ENCODE measurements at regions not wholly inside any gene's neighbourhood (a gene's known extent, or its start where the extent isn't known, plus 50 kb on each side); places are given as distances from the start of the nearest gene placed in this dataset.

DNA sequence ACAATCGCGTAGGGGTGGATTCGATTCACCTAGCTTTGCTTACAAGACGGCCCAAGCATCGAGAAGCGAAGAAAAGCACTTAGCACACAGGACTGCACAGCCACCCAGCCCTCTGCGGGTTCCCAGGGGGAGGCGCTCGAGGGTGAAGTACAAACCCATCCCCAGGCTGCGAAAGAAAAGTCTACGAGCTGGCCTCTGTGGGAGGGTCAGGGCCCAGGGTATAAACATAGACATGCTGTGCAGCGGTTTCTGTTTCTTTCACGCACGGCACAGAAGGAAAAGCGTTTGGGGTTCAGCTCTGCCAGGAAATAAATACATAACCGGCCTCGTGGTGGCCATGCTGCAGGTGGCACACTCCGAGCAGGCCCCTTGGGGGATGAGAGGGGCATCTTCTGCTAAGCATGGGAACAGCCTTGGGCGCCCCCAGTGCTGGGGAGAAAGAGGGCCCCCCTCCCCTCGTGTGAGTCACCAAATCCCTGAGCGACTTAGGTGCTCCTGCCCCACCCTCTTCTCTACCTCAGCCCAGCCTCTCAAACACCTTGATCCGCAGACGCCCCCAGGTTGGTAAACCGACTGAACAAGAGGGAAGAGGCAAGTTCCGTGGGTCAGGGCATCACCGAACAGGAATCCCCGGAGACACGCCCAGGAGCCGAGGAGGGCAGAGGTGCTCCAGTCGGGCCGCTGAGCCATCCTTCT, 91.6 kb upstream of the RIPOR2 start:
- no peak overlapping the region for H3K4me3 ChIP-seq (ENCODE audit: low read depth, low read length)
- H3K9ac ChIP-seq (ENCODE audit: low read depth, low read length), result no peak overlapping the region

DNA sequence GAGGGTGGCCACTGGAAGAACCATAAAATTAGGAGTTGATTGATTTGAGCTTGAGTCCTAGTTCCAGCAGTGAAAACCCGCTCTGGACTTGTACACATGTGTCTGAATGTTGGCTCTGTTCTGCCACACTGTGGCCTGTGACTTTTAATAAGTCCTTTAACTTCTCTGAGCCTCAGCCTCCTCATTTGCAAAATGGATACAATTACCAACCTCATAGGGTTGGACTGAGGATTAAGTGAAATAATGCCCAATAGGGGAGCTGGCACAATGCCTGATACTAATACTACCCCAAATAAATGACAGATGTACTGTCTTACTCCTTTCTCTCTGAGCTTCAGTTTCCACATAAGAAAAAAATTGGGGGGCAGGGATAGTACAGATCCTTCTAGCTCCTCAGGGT, 92.6 kb upstream of the RIPOR2 start:
- Histone ChIP-seq H3K4me3 (ENCODE audit: low read depth, low read length) (no peak overlapping the region), H3K9ac (ENCODE audit: low read depth, low read length) (no peak overlapping the region), H3K36me3 (ENCODE audit: control insufficient read depth, insufficient read depth, low read length) (no peaks in the 10 kb centered on the region), H3K27me3 (ENCODE audit: control insufficient read depth, insufficient read depth, low read length) (no peaks in the 10 kb centered on the region), H3K9me3 (ENCODE audit: control insufficient read depth, insufficient read depth, low read length) (no peaks in the 10 kb centered on the region), H3K4me1 (ENCODE audit: control insufficient read depth, insufficient read depth, low read length) (no peaks in the 10 kb centered on the region)

More for the DNA sequence above, 91.6 kb upstream of the RIPOR2 start:
- Histone ChIP-seq H3K36me3 (ENCODE audit: control insufficient read depth, insufficient read depth, low read length) (no peaks in the 10 kb centered on the region), H3K4me1 (ENCODE audit: control insufficient read depth, insufficient read depth, low read length) (no peaks in the 10 kb centered on the region), H3K27me3 (ENCODE audit: control insufficient read depth, insufficient read depth, low read length) (no peaks in the 10 kb centered on the region), H3K9me3 (ENCODE audit: control insufficient read depth, insufficient read depth, low read length) (no peaks in the 10 kb centered on the region)

DNA sequence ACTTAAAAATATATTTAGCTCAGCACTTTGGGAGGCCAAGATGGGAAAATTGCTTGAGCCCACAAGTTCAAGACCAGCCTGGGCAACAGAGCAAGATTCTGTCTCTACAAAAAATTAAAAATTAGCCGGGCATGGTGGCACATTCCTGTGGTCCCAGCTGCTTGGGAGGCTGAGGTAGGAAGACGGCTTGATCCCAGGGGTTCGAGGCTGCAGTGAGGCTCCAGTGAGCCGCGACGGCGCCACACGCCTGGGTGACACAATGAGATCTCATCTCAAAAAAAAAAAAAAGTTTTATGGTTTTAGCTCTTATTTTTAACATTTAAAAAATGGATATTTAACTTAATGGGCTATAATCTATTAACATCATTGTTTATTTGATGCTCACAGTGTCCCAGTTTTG, 97.2 kb upstream of the RIPOR2 start:
- no peaks in the 10 kb centered on the region for H3K4me1 ChIP-seq (ENCODE audit: control insufficient read depth, insufficient read depth, low read length)
- no peaks in the 10 kb centered on the region for H3K36me3 ChIP-seq (ENCODE audit: control insufficient read depth, insufficient read depth, low read length)
- H3K9ac ChIP-seq (ENCODE audit: low read depth, low read length), result no peak overlapping the region
- H3K9me3 ChIP-seq (ENCODE audit: control insufficient read depth, insufficient read depth, low read length), result no peaks in the 10 kb centered on the region
- H3K4me3 ChIP-seq (ENCODE audit: low read depth, low read length), result no peak overlapping the region
- H3K27me3 ChIP-seq (ENCODE audit: control insufficient read depth, insufficient read depth, low read length), result no peaks in the 10 kb centered on the region

DNA sequence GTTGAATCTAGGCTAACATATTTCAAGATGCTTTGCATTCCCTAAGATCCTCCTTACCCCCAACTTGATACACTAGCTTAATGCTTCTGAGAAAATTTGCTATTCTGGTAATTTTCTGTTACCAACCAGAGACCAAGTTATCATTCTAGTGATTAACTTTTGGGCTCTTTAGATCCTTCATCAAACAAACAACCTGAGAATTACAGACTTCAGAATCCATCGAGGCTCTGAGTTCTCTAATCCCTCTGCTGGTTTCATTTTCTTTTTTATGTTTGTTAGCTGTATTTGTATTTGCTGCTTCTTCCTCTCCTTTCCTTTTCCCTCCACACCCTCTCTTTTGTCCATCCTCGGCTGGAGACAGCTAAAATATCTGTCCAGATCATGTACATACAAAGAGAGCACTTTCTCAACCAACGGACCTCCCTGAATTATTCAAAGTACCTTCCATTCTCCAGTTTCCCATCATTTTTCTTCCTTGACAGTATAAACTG, 98.7 kb upstream of the RIPOR2 start:
- no peak overlapping the region for H3K4me3 ChIP-seq (ENCODE audit: low read depth, low read length)
- H3K9me3 ChIP-seq (ENCODE audit: control insufficient read depth, insufficient read depth, low read length), result no peaks in the 10 kb centered on the region
- no peaks in the 10 kb centered on the region for H3K27me3 ChIP-seq (ENCODE audit: control insufficient read depth, insufficient read depth, low read length)
- no peaks in the 10 kb centered on the region for H3K4me1 ChIP-seq (ENCODE audit: control insufficient read depth, insufficient read depth, low read length)
- no peak overlapping the region for H3K9ac ChIP-seq (ENCODE audit: low read depth, low read length)
- no peaks in the 10 kb centered on the region for H3K36me3 ChIP-seq (ENCODE audit: control insufficient read depth, insufficient read depth, low read length)

DNA sequence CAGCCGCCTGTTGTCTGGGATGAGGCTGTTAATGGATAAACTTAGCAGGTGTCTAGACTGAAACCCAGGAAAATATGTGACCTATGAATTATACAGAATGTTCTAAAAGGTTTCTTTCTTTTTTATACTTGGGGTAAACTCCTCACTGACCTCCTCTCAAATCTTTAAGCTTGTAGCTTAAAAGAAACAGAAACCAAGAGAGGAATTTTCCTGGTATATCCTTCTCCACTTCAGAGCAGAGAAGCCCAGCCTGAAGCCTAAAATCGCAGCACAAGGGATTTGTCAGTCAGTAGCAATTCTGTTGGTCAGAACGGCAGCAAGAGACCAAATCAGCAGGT, 99.4 kb upstream of the RIPOR2 start:
- no peak overlapping the region for H3K9ac ChIP-seq (ENCODE audit: low read depth, low read length)
- H3K4me1 ChIP-seq (ENCODE audit: control insufficient read depth, insufficient read depth, low read length), result no peaks in the 10 kb centered on the region
- H3K9me3 ChIP-seq (ENCODE audit: control insufficient read depth, insufficient read depth, low read length), result no peaks in the 10 kb centered on the region
- H3K36me3 ChIP-seq (ENCODE audit: control insufficient read depth, insufficient read depth, low read length), result no peaks in the 10 kb centered on the region
- H3K4me3 ChIP-seq (ENCODE audit: low read depth, low read length), result no peak overlapping the region
- no peaks in the 10 kb centered on the region for H3K27me3 ChIP-seq (ENCODE audit: control insufficient read depth, insufficient read depth, low read length)

DNA sequence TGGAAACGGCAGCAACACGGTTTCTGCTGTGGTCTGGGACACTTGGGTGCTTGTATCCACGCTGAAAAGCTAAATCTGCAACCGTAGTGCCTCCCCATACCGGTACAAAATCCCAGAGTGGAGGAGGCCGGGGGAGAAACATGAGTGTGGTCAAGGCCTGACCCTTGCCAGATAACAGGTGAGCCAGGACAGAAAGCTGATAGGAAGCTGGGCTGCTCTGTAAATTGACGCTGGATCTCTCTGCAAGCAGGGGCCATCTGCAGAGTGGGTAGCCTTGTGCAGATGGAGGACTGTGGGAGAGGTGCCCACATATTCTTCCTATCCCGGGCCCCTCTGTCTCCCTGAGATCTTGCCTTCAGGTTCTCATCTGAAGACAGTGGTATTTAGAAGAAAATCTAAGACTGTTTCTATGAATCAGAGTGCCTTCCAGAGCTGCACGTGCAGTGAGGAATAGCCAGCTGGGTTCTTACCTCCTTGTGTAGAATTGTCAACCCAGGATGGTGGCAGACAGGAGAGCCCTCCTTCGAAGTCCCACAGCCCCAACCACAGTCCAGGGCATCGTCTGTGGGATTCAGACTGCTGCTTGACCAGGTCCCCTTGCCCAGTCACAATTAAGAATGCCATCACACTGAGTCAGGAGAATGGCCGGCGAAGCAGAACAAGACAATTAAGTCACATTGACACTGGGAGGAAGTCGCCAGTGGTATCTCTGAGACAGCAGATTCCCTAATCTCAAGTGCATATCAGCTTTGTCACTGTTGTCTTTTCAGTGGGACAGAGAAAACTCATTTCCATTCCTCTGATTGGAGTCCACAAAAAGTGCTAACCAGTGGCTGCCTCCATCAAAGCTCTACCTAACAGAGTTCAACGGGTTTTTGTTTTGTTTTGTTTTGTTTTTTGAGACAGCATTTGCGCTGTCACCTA, 100.0 kb upstream of the RIPOR2 start:
- Histone ChIP-seq H3K9ac (ENCODE audit: low read depth, low read length) (no peak overlapping the region), H3K4me1 (ENCODE audit: control insufficient read depth, insufficient read depth, low read length) (no peaks in the 10 kb centered on the region), H3K9me3 (ENCODE audit: control insufficient read depth, insufficient read depth, low read length) (no peaks in the 10 kb centered on the region), H3K36me3 (ENCODE audit: control insufficient read depth, insufficient read depth, low read length) (no peaks in the 10 kb centered on the region), H3K27me3 (ENCODE audit: control insufficient read depth, insufficient read depth, low read length) (no peaks in the 10 kb centered on the region), H3K4me3 (ENCODE audit: low read depth, low read length) (no peak overlapping the region)

DNA sequence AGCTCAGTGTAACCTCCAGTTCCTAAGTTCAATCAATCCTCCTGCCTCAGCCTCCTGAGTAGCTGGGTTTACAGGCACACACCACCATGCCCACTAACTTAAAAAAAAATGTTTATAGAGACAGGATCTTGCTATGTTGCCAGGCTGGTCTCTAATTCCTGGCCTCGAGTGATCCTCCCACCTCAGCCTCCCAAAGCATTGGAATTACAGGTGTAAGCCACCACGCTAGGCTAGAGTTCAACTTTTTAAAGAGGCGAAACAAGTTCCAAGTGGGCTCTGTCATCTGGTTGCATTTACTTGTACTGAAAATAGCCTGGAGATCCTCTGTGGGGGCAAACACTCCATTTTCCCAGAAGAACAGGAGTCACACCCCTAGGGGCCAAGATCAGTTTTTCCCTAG, 100.7 kb upstream of the RIPOR2 start:
- no peak overlapping the region for H3K9ac ChIP-seq (ENCODE audit: low read depth, low read length)
- H3K27me3 ChIP-seq (ENCODE audit: control insufficient read depth, insufficient read depth, low read length), result no peaks in the 10 kb centered on the region
- no peaks in the 10 kb centered on the region for H3K9me3 ChIP-seq (ENCODE audit: control insufficient read depth, insufficient read depth, low read length)
- no peak overlapping the region for H3K4me3 ChIP-seq (ENCODE audit: low read depth, low read length)
- no peaks in the 10 kb centered on the region for H3K4me1 ChIP-seq (ENCODE audit: control insufficient read depth, insufficient read depth, low read length)
- H3K36me3 ChIP-seq (ENCODE audit: control insufficient read depth, insufficient read depth, low read length), result no peaks in the 10 kb centered on the region

DNA sequence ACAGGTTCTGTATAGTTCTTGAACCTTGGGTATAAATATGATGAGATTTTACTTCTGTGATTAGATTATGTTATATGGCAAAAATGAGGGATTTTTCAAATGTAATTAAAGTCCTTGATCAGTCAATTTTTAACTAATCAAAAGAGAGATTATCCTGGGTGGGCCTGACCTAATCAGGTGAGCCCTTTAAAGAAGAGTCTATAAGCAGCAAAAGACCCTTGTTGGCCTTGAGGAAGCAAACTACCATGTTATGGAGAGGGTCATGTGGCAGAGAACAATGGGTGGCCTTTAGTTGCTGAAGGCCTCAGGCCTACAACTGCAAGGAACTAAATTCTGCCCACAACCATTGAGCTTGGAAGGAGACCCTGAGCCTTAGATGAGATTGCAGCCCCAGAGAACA, 102.5 kb upstream of the RIPOR2 start:
- H3K4me3 ChIP-seq (ENCODE audit: low read depth, low read length), result no peak overlapping the region
- H3K9me3 ChIP-seq (ENCODE audit: control insufficient read depth, insufficient read depth, low read length), result no peaks in the 10 kb centered on the region
- H3K36me3 ChIP-seq (ENCODE audit: control insufficient read depth, insufficient read depth, low read length), result no peaks in the 10 kb centered on the region
- H3K9ac ChIP-seq (ENCODE audit: low read depth, low read length), result no peak overlapping the region
- no peaks in the 10 kb centered on the region for H3K4me1 ChIP-seq (ENCODE audit: control insufficient read depth, insufficient read depth, low read length)
- no peaks in the 10 kb centered on the region for H3K27me3 ChIP-seq (ENCODE audit: control insufficient read depth, insufficient read depth, low read length)

DNA sequence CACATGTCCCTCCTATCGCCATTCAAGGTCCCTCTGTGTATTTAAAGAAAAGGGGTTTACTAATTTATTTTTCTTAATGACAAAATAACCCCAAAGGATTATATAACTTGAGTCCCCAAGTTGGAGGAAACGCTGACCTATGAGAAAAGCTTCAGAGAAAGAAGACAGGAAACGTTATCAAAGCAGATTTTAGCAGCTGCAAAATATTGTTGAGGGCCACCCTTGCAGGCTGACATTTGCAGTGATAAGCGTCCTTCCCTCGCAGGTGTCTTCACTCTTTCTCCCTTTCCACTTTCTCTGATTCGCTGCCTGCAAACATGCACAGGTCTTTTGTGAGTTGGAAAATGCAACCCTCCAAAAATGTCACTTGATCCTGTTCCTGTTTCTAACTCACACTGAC, 103.2 kb upstream of the RIPOR2 start:
- Histone ChIP-seq H3K9ac (ENCODE audit: low read depth, low read length) (no peak overlapping the region), H3K4me3 (ENCODE audit: low read depth, low read length) (no peak overlapping the region), H3K36me3 (ENCODE audit: control insufficient read depth, insufficient read depth, low read length) (no peaks in the 10 kb centered on the region), H3K27me3 (ENCODE audit: control insufficient read depth, insufficient read depth, low read length) (no peaks in the 10 kb centered on the region), H3K4me1 (ENCODE audit: control insufficient read depth, insufficient read depth, low read length) (no peaks in the 10 kb centered on the region), H3K9me3 (ENCODE audit: control insufficient read depth, insufficient read depth, low read length) (no peaks in the 10 kb centered on the region)

DNA sequence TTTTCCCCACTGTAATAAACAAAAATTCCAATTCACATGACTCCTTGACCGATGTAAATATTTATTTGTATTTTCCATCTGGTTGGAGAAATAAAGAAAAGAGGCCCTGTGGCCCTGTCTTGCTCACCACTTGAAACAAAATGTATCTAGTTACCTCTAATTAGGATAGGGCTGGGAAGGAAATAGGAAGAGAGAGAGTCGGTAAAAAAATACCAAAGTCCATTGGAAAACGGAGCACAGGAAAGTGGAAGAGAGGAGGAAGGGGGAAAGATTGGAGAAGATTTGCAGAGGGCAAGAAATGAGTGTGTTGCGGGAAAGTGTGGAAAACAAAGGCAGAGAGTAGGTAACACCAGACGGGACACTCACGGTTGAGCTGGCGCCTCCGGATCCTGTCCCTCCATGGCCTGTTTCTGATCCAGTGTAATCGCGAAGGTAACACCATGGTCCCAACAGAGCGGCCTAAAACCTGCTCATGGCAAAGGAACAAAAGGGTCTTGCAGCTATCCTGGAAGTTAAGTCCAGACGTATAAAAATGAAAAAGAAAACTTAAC, 105.8 kb upstream of the RIPOR2 start:
- Histone ChIP-seq H3K4me1 (ENCODE audit: control insufficient read depth, insufficient read depth, low read length) (no peaks in the 10 kb centered on the region), H3K9ac (ENCODE audit: low read depth, low read length) (no peak overlapping the region), H3K36me3 (ENCODE audit: control insufficient read depth, insufficient read depth, low read length) (no peaks in the 10 kb centered on the region), H3K4me3 (ENCODE audit: low read depth, low read length) (no peak overlapping the region), H3K9me3 (ENCODE audit: control insufficient read depth, insufficient read depth, low read length) (no peaks in the 10 kb centered on the region), H3K27me3 (ENCODE audit: control insufficient read depth, insufficient read depth, low read length) (no peaks in the 10 kb centered on the region)

DNA sequence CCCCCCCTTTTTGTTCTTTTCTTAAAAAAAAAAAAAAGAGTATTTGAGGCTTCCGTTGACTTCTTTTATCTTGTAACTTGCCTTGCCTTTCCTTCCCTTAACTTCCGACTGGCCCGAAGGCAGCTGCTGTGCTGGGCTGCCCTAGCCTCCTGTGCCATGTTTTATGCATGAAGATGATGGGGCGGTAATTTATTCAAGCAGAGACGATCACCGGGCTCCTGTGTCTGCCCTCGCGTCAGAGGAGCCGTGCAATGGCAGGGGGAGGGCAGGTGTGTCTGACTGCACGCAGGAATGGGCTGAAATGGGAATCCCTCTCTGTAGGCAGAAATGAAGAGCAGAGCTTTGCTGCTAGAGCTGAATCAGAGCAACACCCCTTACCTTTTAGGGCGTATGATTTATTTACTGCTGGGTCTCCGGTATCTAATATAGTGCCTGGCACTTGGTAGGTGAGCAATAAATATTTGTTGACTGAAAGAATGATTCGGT, 106.3 kb upstream of the RIPOR2 start:
- Histone ChIP-seq H3K36me3 (ENCODE audit: control insufficient read depth, insufficient read depth, low read length) (no peaks in the 10 kb centered on the region), H3K4me3 (ENCODE audit: low read depth, low read length) (no peak overlapping the region), H3K9ac (ENCODE audit: low read depth, low read length) (no peak overlapping the region), H3K27me3 (ENCODE audit: control insufficient read depth, insufficient read depth, low read length) (no peaks in the 10 kb centered on the region), H3K9me3 (ENCODE audit: control insufficient read depth, insufficient read depth, low read length) (no peaks in the 10 kb centered on the region), H3K4me1 (ENCODE audit: control insufficient read depth, insufficient read depth, low read length) (no peaks in the 10 kb centered on the region)
